Astrocyte (in vitro differentiated cells and primary cell): ENCODE measurements at regions not wholly inside any gene's neighbourhood (a gene's known extent, or its start where the extent isn't known, plus 50 kb on each side); places are given as distances from the start of the nearest gene placed in this dataset.

ENCODE experiments used
- CTCF ChIP-seq: IDR thresholded peaks from 2 replicates; pipeline ENCODE4 v1.5.1; 2011; ENCODE audit warnings: low read depth, mild to moderate bottlenecking, inconsistent platforms, low read length, moderate library complexity; ENCODE audit not compliant: insufficient read depth
- EZH2 ChIP-seq: IDR thresholded peaks from 2 replicates; pipeline ENCODE4 v1.6.1; 2012; ENCODE audit warnings: mild to moderate bottlenecking, low read length, inconsistent platforms; ENCODE audit not compliant: insufficient read depth

GRCh38 chr6:33960345-33961313 is 156.8 kb upstream of the MLN start:
- TF ChIP-seq CTCF (no peak), EZH2 (no peak)
